ENCODE measurements at regions not wholly inside any gene's neighbourhood (a gene's known extent, or its start where the extent isn't known, plus 50 kb on each side); places are given as distances from the start of the nearest gene placed in this dataset.

GRCh38 chr5:102659151-102659550 is 96.0 kb upstream of the PAM start:
- TF ChIP-seq CTCF (IDR thresholded peaks at IDR 0.05) (no peak), POLR2A (IDR thresholded peaks at IDR 0.05) (no peak)

All from body of pancreas (tissue), 4 donors.